CD4-positive, alpha-beta T cell treated with Interleukin-12 subunit alpha and Interleukin-12 subunit beta, for 1 hour (primary cell): ENCODE measurements at regions not wholly inside any gene's neighbourhood (a gene's known extent, or its start where the extent isn't known, plus 50 kb on each side); places are given as distances from the start of the nearest gene placed in this dataset.

Experiments
- DNase-seq: peaks from one replicate; pipeline ENCODE4 v3.0.0-alpha.2; 2020

DNA sequence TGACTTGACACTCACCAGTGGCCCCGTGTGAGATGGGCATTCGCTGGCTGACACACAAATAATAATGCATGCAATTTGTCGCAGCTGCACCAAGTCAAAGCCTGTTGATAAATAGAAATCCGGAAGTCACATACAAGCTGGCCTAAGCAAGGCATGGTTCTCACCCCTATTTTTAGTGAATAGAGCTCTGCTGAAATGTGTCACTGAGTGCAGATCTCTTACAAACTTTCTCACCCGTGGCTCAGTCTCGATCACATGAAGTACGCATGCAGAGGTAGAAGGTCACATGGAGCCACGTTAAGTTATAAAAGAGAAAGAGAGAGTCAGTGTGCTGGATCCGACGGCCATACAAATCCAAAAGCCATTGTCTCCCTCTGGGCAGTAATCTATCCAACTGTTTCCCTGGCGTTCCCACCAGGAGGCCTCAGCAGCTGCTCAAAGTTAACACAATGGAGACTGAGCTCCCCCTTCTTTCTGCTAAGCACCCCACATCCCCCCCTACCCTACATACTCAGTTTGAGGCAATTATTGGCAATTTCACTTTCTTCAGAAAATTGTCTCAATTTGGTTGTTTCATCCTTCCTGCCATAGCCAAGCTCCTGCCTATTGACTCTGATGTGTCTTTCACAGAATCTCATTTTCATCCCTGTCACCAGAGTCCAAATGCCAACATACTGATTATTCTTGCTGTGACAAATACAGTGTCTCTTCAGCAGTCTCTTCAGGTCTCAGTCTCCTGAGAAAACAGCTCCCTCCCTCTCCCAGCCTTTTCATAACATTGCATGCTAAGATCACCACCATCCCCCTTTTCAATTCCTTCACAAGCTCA is 473.3 kb upstream of the NRP1 start:
- no peak for DNase-seq

DNA sequence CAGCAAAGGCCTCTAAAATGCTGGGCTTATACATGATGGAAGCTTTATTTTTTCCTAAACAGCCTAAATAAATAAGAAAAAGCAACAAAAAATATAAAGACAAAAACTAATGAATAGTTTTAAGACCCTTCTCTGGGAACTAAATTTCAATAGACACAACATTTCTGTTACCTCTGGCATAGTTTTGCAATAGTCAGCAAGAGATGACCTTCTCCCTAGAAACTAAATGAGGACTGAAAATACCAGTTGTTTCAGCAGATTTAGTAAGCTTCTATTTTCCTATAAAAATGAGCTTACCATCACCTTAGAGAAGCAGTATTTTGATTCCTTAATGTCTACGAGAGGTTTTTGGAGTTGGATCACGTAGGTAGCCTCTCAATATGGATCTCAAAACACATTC is 471.4 kb upstream of the NRP1 start:
- no peak for DNase-seq

DNA sequence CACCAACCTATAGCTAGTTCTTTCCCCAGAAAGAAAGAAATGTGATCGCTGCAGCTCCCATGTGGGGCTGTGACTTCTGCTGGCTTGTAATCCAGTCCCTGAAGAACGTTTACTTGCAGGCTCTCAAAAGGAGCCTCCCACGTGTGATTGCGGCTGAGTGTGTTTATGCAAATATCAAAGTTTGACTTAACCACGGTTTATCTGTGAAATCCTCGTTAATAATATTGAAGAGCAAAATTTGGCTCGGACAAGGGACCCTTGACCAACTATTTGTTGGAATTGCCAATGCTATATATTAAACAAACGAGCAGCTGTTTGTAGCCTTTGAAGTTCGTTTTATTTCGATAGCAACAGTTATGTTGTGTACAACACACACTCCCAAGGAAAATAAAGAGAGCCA is 470.1 kb upstream of the NRP1 start:
- no peak for DNase-seq

DNA sequence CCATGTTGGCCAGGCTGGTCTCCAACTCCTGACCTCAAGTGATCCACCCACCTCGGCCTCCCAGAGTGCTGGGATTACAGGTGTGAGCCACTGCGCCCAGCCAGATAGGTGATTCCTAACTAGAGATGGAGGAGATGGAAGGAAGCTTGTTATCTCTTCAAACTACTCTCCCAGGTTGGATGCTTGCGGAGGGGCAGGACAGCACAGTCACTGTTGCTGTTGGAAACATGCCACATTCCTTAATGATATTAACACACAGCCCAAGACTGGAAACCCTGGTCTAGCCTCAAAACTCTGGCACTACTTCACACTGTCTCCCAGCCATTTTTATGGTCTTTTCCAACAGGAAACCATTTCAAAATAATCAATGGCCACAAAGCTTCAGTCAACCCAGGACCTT is 468.8 kb upstream of the NRP1 start:
- no peak for DNase-seq

DNA sequence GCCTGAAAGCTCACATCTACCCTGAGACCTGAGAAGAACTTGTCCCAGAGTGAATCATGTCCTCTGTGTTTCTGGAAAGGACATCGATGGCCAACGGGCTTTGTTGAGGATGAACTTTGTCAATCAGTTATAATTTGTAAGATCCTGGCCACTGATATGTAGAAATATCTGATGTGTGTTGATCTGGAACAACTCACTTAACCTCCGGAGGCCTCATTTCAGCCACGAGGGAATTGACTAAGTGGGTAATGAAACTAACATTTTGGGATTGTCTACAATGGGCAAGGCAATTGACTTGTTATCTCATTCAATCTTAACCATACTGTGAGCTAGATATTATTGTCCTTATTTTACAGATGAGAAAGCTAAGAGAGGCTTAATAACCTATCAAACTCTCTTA is 468.1 kb upstream of the NRP1 start:
- DNase-seq = no peak

DNA sequence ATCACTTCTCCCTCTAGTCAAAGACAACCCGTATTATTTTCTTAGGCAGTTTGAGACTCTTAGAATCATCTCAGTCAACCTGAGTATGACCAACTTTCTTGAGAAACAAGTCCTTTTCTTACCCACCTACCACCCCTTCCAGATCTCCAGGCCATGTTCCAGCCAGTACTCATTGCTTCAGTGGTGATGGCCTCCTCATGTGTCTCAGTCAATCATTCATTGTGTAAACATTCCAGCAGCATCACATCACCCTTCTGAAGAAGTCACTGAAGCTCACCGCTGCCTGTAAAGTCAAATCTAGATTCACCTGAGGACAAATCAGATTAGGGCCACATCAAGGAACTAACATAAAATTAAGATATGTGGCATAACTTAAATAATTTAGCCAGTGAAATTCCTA is 467.2 kb upstream of the NRP1 start:
- no peak for DNase-seq

DNA sequence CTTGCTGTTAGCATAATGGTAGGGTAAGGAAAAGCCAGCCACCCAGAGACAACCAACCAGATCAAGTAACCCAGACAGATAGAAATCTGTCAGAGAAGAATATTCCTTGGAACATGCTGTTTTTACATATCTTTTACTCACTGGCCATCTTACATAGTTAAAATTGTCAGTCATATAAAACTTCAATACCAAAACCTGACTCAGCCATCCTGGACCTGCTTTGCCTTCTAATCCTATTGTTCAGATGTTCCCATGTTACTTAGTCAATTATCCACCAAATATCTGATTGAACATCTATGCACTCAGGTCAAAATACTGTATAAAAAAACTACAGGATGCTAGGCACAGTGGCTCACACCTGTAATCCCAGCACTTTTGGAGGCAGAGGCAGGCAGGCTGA is 466.5 kb upstream of the NRP1 start:
- no peak for DNase-seq

DNA sequence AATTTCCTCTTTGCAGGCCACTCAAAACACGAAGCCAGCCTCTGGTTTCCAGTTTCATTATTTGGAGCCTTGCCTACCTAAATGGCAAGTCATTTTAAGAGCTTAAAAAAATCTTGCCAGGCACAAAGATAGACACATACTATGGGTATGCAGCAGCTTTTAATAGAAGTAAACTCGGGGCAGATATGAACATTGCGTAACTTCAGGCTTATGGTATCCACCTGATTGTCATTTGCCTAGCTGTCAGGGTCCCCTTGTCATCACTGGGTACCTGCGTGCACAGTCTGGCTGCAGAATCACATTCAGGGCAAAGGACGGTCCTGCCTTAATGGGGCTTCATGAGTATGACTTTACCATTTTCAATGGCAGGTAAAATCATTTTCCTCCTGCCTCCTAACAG is 466.1 kb upstream of the NRP1 start:
- no peak for DNase-seq

DNA sequence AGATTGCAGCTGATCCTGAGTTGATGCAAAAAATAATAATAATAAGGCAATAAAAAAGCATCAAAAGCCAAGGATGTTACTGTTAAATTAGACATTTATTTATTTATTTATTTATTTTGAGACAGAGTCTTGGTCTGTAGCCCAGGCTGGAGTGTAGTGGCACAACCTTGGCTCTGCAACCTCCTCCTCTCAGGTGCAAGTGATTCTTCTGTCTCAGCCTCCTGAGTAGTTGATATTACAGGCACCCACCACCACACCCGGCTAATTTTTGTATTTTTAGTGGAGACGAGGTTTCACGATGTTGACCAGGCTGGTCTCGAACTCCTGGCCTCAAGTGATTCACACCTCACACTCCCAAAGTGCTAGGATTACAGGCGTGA is 465.5 kb upstream of the NRP1 start:
- no peak for DNase-seq

DNA sequence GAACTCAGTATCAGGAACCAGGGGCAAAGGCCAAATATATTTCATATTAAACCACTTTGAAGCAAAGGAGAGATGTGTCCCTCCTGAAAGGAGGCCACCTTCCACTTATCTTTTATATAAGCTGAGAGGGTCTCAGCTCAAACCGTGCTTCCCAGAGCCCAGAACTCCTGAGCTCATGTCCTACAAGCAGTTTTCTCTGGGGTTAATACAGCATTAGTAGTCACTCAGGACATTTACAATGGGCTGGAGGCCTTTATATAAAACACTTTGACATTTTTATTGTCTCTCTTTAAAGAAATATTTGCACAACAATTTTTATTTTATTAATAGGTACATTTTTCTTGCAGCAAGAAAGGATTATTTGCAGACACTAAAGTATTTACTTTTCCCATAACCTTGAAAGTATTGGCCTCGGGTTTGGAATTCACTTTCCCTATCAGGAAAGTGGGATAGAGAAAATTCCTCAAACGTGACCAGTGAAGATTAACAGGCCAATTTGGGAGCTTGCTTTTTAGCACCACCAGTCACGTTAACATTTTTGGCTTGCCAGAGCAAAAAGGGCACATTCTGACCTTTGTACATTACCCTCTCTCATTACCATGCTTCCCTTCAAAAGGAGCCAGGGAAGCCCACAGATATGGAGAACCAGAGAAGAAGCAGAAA is 464.9 kb upstream of the NRP1 start:
- no peak for DNase-seq

DNA sequence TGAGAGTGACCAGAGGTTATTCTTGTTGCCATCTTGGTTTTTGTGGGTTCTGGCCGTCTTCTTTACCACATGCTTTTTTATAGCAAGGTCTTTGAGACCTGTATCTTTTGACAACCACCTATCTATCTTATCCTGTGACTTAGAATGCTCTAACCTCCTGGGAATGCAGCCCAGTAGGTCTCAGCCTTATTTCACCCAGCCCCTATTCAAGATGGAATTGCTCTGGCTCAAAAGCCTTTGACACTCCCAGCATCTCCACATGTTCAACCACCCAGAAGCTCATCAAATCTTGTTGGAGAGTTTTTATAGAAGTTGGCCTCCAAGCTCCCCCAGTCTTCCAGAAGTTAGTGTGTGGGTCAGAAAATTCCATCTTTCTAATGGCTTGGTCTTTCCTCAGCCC is 464.3 kb upstream of the NRP1 start:
- DNase-seq = no peak

DNA sequence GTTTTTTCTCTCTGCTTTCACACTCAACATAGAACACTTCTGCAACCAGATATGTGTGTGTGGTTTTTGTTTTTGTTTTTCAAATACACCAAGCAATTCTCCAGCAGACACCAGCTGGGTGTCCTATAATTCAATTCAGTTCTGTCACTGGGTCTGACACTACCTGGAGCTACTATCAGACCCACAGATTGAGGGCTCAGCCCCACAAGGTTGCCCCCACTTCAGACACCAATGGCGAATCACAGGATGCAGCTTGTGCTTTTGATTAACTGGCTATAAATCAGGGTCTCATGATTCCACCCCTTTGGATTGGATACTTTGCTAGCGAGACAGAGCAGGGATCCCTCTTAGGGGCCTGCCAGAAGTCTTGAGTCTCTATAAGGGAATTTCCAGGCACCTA is 462.2 kb upstream of the NRP1 start:
- DNase-seq = no peak

DNA sequence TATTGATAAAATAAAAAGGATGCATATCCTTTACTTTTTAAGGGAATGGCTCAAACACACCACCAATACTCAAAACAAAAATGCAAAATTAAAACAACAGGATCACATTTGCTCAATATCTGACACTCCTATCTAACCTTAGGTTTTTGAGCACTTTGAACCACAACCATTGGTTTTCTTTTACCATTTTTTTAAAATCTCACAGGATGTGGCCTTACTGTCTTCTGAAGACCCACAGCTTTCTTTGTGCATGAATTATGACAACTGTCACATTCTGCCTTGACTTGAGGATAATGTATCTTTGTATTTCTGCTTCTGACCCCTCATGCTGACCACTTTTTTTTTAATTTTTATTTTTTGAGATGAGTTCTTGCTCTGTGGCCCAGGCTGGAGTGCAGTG is 461.1 kb upstream of the NRP1 start:
- DNase-seq = no peak

DNA sequence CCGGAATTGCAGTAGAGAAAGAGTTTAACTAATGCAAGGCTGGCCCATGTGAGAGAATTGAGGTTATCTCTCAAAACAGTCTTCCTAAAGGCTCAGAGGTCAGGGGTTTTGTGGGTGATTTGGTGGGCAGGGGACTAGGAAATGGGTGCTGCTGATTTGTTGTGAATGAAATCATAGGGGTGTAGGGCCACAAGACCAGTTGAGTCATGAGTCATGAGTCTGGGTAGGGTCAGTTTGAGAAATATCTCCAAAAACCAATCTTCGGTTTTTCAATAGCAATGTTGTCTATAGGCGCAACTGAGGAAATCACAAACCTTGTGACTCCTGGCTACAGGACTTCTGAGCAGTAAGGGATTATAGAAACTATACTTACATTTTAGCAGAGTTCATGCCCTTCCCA is 460.0 kb upstream of the NRP1 start:
- DNase-seq = no peak

DNA sequence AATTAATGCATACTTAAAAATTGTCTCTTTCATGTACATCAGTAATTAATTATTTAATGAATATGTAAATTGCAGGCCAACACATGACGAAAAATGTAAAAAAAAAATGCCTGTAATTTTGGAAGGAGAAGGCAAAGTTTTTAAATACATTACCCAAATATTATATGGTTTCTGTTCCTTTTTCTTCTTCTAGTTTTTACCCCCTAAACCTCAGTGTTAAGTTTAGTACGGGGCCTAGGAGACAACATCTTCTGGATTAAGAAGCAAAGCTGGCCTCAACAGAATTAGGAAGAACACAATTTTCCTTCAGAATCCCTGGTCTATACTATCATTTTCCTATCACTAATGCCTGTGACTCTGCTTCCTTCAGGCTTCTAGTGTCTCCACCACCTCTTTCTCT is 459.3 kb upstream of the NRP1 start:
- no peak for DNase-seq

DNA sequence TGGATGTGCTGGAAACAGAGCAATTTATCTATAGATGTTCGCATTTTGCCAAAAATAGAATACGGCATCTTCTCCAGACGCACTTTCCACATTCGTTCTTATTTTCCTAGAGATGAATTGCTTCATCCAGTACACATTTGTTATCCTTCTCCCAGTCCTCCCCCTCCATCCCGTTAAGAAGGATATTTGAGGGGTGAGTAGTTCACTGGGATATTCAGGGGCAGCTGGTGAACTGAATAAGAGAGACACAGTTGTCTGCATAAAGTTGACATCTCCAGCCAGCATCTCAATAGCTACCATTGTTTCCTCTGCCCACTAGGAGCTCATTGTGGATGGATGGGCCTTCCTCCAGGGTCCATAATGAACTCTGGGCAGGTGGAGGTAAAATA is 456.8 kb upstream of the NRP1 start:
- DNase-seq = no peak

DNA sequence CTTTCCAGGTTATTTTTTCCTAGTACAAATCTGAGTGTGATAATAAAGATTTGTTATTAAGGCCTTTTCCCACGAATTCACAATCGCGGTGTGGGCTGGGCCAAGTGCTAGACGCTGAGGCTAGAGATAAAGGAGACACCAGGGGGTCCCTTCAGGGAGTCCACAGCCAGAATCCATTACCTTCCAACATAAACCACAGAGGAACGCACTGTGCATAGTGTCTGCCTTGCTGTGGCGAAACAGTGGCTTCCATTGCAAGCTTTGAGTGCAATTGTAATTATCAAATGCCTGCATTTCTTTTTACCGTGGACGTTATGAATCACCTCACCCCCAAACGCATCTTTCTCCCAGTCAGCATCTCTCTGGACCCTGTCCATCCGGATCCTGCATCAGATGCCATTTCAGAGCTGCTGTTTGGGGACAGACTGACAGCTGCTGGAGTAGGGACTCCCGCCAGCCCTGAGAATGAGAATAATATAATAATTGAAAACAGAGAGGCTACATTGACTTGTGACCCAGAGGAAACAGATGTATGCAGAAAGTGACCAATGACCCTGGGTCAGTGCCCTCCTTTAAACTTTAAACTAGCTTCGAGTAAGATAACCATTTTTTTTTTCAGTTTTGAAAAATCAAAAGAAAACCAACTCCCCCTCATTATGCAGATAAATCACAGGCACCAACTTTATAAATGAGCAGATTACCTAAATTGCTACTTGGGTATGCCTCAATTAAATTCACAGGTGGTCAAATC is 456.2 kb upstream of the NRP1 start:
- no peak for DNase-seq

DNA sequence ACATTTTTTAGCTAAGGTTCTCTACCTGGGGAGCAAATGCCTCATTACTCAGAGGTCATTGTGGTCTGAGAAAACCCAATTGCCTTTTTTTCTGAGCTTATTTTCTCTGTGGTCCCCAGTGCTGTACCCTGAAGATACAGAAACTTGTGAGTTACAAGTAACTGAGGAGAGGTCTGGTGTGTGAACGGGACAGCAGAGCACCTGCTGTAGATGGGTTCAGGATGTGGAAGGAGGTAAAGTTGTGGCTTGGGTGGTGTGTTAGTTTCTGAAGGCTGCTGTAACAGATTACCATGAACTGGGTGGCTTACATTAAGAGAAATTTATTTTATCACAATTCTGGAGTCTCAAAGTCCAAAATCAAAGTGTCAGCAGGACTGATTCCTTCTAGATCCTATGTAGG is 449.1 kb upstream of the NRP1 start:
- no peak for DNase-seq

DNA sequence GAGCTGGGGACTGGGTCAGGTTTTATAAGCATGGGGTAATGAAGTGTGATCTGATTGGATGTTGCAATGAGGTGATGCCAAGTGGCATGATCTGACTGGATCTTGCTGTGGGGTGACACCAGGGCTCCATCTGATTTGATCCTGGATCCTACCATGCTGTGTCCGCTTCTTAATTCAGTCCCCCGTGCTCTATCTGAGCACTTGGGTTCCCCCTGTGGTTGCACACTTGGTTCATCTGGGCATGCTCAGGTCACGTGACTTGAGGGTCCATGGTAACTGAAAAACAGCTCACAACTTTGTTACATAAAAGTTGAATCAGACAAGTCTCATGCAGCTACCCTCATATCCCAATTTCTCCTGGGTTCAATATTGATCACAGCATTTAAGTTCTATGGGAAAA is 448.6 kb upstream of the NRP1 start:
- DNase-seq = no peak

DNA sequence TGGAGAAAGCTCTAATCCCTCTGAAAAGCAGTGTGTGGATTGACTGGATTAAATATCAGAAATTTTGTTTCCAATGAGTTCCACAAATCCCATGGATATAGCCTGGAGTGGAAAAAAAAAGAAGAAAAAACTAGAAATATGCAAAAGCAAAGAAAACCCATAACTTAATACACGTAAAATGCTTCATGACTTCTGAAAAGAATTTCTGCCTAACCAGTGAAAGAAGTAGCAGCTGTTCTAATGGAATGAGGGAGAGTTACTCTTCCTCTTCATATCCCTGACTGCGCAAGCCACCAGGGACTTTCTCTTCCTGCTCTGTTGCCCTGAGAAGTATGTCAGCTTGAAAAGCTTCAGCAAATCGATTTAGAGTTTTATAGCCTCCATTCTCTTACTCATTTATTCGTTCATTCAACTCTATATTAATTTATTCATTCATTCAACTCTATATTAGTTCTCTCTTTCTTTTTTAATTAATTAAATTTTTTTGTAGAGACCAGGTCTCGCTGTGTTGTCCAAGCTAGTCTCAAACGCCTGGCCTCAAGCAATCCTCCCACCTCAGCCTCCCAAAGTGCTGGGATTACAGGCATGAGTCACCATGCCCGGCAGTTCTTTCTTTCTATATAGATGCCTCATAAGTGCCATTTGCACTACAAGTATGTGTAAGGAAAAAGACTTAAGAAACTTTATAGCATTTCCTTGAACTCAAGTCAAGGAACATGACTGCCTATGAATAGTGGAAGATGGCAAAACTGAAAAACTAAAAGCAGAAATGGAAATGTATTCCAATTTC is 447.3 kb upstream of the NRP1 start:
- DNase-seq = no peak

DNA sequence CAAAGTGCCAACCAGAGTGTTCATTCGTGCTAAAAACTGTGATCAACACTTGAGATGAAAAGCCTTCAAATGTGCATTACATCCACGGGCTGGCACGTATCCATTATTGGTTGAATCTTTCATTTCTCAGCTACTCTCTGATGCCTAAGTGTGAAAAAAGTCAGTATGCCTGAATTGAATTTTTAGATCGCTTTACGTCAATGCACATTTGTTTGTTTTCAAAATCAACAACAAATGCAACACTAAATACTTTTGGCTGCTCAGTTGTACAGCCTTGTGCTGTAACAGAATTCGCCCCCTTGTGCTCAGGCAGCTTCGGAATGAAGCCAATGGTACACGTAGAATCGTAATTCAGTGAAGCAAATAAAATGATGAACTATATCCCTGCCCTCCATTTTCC is 446.5 kb upstream of the NRP1 start:
- DNase-seq = no peak

DNA sequence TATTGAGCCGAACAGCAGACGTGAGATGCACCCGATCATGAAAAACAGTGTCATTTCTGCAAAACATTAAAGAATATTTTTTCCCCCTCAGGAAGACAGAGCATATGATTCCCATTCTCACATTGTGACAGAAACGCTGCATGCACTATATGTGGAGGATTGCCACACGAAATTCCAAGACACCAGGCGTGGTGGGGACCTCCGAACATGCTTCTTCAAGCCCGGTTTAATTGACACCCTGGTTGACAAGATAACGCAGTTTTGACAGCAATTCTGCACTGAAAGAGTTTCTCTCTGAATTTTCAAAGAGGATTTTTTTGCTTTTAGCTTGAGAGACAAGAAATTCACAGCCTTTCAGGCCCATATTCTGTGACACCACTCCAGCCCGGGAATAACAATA is 442.8 kb upstream of the NRP1 start:
- no peak for DNase-seq

DNA sequence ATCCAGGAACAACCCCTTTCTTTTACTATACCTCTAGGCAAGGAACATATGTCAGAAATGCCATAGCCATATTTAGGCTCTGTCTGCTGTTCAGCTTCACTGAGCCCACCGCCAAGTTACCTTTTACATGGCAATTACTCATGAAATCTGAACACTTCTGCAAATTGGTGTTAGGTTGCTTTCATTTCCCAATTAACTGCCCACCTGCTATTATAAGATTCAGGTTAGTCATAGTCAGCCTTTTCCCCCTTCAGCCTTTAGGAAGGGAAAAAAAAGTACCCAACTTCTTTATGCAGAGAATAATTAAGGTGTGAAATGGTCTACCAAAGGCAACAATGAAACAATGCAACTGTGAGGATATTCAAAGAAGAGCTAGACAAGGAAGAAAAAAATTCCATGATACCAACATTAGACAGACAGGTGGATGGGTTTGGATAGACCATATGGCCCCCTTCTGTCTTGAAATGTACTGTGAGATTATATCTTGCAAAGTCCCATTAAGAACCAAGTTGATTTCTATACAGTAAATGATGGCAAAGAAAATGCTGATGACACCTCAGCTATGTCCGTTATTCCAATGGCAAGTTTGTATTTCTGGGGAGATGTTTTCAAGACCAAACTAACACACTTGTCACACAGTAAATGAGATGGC is 442.1 kb upstream of the NRP1 start:
- DNase-seq = no peak
